NCI-H526 treated with DMSO at 0.1 percent for 48 hours (cell line): ENCODE measurements at regions not wholly inside any gene's neighbourhood (a gene's known extent, or its start where the extent isn't known, plus 50 kb on each side); places are given as distances from the start of the nearest gene placed in this dataset.

Source experiments
- DNase-seq: peaks from one replicate; lab custom pipeline; 2025; lab: John Stamatoyannopoulos, UW

GRCh38 chr5:4717446-4717845 lies 422.7 kb upstream of the ADAMTS16 start:
- DNase-seq, result no peak

GRCh38 chr5:4720831-4721230 lies 419.3 kb upstream of the ADAMTS16 start:
- DNase-seq, result no peak

- no peak for DNase-seq
Measured at GRCh38 chr5:4722886-4723285, 417.2 kb upstream of the ADAMTS16 start.

- DNase-seq, result no peak
Measured at GRCh38 chr5:4725594-4725993, 414.5 kb upstream of the ADAMTS16 start.

GRCh38 chr5:4730279-4730678 lies 409.9 kb upstream of the ADAMTS16 start:
- no peak for DNase-seq

DNA sequence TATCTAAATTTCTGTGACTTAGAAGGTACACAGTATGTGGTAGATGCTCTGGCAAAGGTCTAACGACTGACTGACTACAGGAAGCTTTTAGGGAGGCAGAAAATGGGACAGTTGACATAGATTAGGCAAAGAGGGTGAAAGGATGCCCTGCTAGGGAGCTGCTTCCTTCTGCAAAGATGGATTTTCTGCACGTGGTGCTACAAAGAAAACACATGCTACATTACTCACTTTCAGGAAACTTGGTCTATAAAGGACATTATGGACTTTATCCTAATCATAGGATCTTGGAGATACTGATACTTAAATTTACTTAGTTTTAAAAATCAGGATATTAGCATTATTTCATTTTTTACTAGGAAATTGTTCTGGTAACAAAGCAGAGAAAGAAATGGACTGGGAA lies 405.8 kb upstream of the ADAMTS16 start:
- no peak for DNase-seq

GRCh38 chr5:4735261-4735660 lies 404.9 kb upstream of the ADAMTS16 start:
- DNase-seq, result no peak

- DNase-seq, result no peak
Measured at GRCh38 chr5:4737868-4738267, 402.3 kb upstream of the ADAMTS16 start.

- no peak for DNase-seq
Measured at GRCh38 chr5:4738298-4738697, 401.8 kb upstream of the ADAMTS16 start.

DNA sequence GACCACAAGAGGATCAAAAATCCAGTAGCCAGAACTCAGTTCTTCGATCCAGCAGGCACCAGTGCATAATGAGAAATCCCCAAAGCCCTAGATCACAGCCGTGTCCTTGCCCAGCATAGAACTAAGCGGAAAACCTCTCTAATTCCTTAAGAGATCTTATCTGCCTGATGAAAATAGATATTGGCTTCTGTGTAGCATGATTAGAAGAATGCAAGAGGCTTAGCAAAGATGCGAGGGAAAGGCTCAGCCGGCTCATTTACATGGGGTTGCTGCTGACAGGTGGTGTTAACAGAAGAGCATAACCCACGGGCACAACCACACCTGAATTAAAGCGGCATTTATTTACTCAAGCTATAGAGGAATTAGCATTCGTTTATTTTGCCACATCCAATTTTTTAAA lies 400.0 kb upstream of the ADAMTS16 start:
- DNase-seq, result peak; percentile 64

DNA sequence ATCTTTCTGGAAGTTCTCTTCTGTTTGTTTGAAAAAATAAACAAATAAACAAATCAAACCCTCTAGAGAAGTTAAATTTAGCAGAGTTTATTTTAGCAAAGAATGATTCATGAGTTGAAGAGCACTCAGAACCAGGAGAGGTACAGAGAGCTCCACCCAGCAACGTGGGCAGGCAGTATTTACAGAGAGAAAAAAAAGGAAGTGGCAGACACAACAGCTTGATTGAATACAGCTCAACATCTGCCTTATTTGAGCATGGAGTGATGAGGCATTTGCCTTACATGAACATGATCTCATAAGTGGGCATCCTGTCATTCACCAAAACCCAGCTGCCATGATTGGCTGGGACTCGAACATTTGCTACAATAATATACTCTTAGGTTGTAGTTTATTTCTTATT lies 381.6 kb upstream of the ADAMTS16 start:
- DNase-seq, result no peak

DNA sequence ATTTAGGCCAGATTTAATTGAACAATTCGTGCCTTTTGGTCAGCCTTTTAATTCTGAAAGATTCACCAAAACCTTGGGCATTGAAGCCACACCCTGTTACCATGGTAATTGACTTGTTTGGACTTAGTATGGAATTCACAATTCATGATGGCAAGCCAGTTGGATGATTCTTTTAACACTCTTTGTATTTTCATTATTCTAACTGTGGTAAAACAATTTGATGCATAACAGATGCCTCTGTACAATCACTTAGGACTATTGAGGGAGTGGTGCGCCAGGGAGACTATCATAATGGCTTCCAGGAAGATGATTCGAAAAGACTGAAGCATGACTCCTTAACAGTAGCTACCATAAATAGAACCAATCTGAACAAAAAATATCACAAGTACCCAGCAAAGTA lies 381.1 kb upstream of the ADAMTS16 start:
- no peak for DNase-seq

GRCh38 chr5:4762316-4762715 lies 377.8 kb upstream of the ADAMTS16 start:
- DNase-seq, result no peak

DNA sequence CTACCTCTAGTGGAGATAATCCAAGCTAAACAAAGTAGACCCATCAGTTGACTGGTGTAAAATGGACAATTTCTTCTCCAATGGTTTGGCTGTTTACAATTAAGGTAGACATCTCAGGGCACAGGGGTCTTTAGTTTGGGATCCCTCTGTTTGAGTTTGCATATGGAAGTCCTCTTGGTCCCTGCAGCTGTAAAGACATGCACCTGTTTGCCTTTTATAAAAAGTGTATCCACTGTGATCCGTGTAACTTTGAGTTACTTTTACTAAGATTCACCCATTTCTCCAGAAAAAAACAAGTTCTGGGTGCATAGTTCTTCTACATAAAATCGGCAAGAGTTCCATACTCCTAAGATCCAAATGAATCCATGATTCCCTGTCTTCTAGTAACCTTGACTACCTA lies 374.7 kb upstream of the ADAMTS16 start:
- no peak for DNase-seq

DNA sequence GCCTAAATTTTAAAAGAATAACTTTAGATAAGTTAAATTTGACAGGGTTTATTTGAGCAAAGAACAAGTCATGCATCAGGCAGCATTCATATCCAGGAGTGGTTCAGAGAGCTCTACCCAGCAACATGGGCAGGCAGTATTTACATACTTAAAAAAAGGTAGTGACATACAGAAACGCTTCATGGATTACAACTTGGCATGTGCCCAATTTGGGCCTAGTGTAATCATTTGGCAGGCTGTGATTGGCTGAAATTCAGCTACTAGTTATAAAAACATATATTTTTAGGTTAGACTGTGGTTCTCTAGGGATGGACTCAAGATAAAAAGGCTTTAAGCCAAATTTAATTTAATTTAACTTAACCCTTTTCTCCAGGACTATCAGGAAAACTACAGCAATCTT lies 374.0 kb upstream of the ADAMTS16 start:
- DNase-seq, result no peak

- DNase-seq, result no peak
Measured at GRCh38 chr5:4772591-4772990, 367.5 kb upstream of the ADAMTS16 start.

GRCh38 chr5:4773827-4774317 lies 366.3 kb upstream of the ADAMTS16 start:
- DNase-seq, result peak; percentile 82

DNA sequence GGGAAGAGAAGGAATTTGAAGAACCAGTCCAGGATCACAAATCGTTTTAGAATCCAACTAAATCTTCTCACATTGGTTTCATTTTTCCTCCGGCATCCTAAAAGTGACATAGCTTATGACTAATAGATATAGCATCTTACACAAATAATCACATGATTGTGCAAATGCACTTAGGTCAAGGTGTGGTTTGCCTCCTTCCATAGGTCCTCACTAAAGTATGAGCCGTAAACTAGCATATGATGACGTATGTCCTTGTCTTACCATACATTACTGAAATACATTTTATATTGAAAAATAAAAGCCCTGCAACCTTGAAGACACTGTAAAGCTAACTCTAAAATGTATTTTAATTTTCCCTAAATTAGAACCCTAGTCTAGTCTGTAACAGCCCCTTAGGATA lies 362.7 kb upstream of the ADAMTS16 start:
- no peak for DNase-seq

GRCh38 chr5:4780633-4781032 lies 359.5 kb upstream of the ADAMTS16 start:
- DNase-seq, result no peak

GRCh38 chr5:4781299-4781698 lies 358.8 kb upstream of the ADAMTS16 start:
- DNase-seq, result no peak

- DNase-seq, result no peak
Measured at GRCh38 chr5:4785971-4786370, 354.2 kb upstream of the ADAMTS16 start.

GRCh38 chr5:4797445-4797844 lies 342.7 kb upstream of the ADAMTS16 start:
- DNase-seq, result no peak

GRCh38 chr5:4802044-4802443 lies 338.1 kb upstream of the ADAMTS16 start:
- no peak for DNase-seq

GRCh38 chr5:4804691-4805360 lies 335.3 kb upstream of the ADAMTS16 start:
- no peak for DNase-seq
